Fibroblast of mammary gland (primary cell): ENCODE measurements at regions not wholly inside any gene's neighbourhood (a gene's known extent, or its start where the extent isn't known, plus 50 kb on each side); places are given as distances from the start of the nearest gene placed in this dataset.

Source experiments
- DNase-seq: peaks from one replicate; pipeline ENCODE4 v3.0.0-alpha.2; 2010; ENCODE audit warnings: low read depth
- H3K4me3 ChIP-seq: 2 replicates; pipeline ENCODE4 v1.5.1; 2011; ENCODE audit warnings: low read depth, mild to moderate bottlenecking, low read length, moderate library complexity; ENCODE audit not compliant: control insufficient read depth
- TF ChIP-seq, protein P1 (sequence below): conservative IDR thresholded peaks from 2 replicates; pipeline ENCODE4 v1.5.1; 2011; ENCODE audit warnings: low read depth, low read length, inconsistent platforms; ENCODE audit not compliant: control insufficient read depth, insufficient read depth

DNA sequence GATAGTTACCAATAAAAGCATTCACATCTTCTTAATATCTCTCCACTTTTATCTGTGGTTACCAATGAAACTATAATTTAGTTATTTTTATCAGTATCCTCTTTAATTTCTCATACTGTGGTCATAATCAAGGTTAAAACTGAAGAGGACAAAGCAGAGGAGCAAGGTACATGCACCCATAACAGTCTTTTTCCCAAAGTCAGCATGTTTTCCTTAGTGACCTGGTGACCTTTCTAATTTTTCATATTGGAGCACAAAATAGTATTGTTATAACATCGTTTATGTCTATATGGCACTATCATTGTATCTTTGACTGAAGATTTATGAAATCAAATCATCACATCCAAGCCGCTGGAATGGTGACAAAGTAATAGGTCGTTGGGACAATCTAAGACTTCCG, 51.5 kb upstream of the CHORDC1 start:
- TF ChIP-seq, protein P1, sequence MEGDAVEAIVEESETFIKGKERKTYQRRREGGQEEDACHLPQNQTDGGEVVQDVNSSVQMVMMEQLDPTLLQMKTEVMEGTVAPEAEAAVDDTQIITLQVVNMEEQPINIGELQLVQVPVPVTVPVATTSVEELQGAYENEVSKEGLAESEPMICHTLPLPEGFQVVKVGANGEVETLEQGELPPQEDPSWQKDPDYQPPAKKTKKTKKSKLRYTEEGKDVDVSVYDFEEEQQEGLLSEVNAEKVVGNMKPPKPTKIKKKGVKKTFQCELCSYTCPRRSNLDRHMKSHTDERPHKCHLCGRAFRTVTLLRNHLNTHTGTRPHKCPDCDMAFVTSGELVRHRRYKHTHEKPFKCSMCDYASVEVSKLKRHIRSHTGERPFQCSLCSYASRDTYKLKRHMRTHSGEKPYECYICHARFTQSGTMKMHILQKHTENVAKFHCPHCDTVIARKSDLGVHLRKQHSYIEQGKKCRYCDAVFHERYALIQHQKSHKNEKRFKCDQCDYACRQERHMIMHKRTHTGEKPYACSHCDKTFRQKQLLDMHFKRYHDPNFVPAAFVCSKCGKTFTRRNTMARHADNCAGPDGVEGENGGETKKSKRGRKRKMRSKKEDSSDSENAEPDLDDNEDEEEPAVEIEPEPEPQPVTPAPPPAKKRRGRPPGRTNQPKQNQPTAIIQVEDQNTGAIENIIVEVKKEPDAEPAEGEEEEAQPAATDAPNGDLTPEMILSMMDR, result no peak
- H3K4me3 ChIP-seq, result no peak overlapping the region
- no peak for DNase-seq
